TTC549 (cell line): ENCODE measurements at regions not wholly inside any gene's neighbourhood (a gene's known extent, or its start where the extent isn't known, plus 50 kb on each side); places are given as distances from the start of the nearest gene placed in this dataset.

Source experiments
- FAIRE-seq: peaks from 2 replicates; lab custom pipeline; 2012; peaks lifted over from hg19 to GRCh38; lab: Jason Lieb, UNC

DNA sequence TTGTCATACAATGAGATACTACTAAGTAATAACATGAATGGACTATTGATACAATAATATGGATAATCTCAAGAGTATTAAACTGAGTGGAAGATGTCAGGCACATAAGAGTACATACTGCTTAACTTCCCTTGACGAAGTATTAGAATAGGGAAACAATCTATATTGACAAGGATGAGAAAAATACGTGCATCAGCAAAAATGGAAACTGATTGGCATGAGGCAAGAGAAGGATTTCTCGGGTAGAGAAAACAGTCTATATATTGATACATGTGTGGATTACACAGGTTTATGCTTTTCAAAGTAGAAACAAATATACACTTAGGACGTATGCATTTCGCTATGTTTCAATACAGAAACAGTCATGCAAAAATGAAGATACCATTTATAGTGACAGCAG lies 57.4 kb downstream of the PRR20E start:
- no peak for FAIRE-seq

GRCh38 chr13:57250472-57250871 lies 83.5 kb downstream of the PRR20E start:
- no peak for FAIRE-seq

- FAIRE-seq, result no peak
Measured at GRCh38 chr13:57253551-57253950, 86.6 kb downstream of the PRR20E start.

- no peak for FAIRE-seq
Measured at GRCh38 chr13:57264965-57265364, 98.0 kb downstream of the PRR20E start.

DNA sequence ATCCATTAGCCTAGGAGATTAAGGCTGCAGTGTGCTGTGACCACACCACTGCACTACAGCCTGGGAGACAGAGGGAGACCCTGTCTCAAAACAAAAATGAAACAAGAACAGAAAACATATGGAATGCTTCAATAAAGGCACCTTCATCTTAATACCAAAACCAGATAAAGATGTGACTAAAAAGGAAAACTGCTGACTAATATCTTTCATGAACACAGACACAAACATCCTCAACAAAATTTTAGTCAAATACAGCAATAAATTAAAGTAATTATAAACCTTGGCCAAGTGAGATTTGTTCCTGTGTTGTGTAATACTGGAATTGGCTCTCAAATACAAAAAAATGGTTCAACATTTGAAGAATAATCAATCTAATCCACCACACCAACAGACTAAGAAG lies 103.5 kb downstream of the PRR20E start:
- no peak for FAIRE-seq

GRCh38 chr13:57286511-57287098 lies 119.6 kb downstream of the PRR20E start:
- no peak for FAIRE-seq

- no peak for FAIRE-seq
Measured at GRCh38 chr13:57302604-57303003, 135.6 kb downstream of the PRR20E start.

DNA sequence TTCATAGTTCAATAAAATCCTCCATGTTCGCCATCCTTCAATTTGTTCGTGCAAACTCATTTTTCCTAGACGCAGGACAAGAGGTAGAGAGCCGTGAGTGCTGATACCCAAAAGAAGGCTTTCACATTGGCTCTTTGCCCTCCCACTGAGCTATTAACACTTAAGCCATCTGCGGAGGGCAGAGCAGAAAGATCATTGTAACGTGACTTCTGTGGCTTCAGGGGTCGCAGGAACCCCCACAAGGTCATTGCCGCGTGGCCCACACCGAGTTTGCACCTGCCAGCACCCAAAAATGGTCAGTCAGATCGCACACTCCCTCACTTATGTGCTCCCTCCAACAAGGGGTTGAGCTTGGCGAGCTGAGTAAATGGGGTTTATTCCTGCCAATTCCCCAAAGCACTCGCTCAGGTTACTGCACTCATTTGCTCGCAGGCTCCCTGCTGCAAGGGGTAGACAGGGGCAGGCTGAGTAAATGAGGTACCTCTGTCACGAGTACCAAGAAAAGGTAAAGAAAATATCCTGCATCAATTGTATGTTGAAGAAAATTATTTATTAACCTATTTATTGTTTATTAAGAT lies 144.1 kb downstream of the PRR20E start:
- FAIRE-seq, result no peak

DNA sequence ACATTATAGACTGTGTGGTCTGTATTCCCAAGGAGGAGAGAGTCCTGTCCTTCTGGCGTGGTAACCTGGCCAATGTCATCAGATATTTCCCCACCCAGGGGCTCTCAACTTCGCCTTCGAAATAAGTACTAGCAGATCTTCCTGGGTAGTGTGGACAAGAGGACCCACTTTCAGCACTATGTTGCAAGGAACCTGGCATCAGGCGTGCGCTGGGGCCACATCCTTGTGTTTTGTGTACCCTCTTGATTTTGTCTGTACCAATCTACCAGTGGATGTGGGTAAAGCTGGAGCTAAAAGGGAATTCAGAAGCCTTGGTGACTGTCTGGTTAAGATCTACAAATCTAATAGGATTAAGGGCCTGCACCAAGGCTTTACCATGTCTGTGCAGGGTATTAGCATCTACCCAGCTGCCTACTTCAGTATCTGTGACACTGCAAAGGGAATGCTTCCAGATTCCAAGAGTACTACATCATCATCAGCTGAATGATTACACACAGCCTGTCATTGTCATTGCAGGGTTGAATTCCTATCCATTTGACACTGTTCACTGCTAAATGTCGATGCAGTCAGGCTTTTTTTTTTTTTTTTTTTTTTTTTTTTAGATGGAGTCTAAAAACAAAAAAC lies 148.0 kb downstream of the PRR20E start:
- FAIRE-seq, result no peak

DNA sequence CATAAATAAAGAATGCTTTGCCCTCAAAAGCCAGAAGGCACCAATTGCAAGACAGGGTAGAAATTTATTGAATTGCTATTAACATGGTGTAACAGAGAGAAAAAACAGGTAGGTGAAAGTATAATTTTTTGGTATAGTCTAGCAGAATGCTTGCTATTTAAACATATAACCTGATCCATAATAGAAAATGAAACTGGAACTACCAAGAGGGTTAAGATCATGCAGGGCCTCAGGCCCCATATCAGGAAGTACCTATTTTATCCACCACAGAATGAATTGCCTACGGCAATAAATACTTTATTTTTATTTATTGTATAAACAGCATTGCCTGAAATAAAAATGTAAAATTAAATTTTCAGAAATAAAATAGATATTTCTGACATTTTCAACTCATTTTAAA lies 159.5 kb downstream of the PRR20E start:
- FAIRE-seq, result no peak

GRCh38 chr13:57340878-57341277 lies 173.9 kb downstream of the PRR20E start:
- no peak for FAIRE-seq

DNA sequence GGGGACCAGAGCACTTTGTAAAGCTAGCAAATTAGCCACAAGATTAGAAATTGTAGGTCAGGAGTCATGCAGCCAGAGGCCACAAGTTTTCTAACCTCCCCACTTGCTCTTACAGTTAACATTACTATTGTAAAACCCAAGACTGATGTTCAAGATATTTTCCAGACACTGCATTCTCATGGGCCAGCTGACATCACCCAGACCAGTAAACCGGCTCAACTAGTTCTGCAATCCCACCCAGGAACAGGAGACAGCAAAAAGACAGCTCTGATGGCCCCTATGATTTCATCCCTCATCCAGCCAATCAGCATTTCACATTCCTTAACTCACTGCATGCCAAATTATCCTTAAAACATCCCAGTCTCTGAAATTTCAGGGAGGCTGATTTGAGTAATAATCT lies 178.5 kb downstream of the PRR20E start:
- no peak for FAIRE-seq

DNA sequence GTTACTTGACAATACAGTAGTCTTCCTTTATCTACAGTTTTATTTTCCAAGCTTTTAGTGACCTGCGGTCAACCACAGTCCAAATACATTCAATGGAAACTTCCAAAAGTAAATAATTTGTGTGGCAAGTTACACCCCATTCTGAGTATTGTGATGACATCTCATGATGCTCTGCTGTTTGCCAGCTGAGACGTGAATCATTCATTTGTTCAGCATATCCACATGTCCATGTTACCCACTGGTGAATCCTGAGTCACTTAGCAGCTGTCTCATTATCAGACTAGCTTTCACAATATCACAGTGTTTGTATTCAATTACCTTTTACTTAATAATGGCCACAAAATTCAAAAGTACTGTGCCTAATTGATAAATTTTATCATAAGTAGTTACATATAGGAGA lies 179.8 kb downstream of the PRR20E start:
- FAIRE-seq, result no peak

DNA sequence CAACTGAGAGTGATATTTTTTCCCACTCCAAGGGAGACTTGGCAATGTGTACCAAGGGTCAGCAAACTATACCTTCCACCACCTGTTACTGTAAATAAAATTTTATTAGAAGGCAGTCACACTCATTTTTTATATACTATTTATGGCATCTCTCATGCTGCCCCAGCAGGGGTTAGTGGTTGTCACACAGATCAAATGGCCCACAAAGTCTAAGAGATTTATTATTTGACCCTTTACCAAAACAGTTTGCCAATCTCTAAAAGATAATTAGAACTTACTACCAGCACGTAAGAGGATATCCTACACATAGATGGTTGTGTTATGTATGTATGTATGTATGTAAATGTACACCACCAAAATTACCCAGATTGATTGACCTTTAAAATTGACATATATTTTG lies 185.1 kb downstream of the PRR20E start:
- no peak for FAIRE-seq

- FAIRE-seq, result no peak
Measured at GRCh38 chr13:57353831-57354230, 186.8 kb downstream of the PRR20E start.

GRCh38 chr13:57375876-57376275 lies 208.9 kb downstream of the PRR20E start:
- no peak for FAIRE-seq

- FAIRE-seq, result no peak
Measured at GRCh38 chr13:57408312-57408711, 223.2 kb upstream of the PCDH17 start.

- FAIRE-seq, result no peak
Measured at GRCh38 chr13:57409121-57409520, 222.4 kb upstream of the PCDH17 start.

- FAIRE-seq, result no peak
Measured at GRCh38 chr13:57409656-57410055, 221.9 kb upstream of the PCDH17 start.

DNA sequence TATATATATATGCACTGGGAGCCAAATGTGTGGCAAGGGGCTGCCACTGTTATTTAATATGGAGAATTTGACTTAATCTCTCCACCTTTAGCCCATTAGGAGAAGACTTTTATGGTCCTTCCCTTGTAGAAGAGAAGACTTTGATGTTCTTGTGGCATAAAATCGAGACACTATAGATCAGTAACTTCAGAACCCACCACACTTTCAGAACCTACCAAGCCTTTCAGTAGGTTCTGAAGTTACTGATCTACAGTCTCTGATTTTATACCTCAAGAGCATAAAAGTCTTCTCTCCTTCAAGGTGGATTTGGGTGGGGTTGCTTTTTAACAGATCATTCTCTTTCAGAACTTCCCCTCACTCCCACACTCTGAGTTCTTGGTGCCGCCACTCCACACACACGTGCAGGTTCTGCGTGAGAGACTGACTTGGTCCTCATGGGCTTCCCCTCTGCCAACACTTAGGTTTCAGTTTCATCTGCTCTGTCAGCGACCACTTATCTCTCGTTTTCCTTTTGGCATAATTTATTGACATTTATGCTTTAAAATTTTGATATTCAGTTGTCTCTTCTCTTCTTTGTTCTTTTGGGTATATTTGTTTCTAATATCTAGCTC lies 213.4 kb upstream of the PCDH17 start:
- FAIRE-seq, result no peak

GRCh38 chr13:57424379-57424778 lies 207.2 kb upstream of the PCDH17 start:
- FAIRE-seq, result no peak

- no peak for FAIRE-seq
Measured at GRCh38 chr13:57425531-57425930, 206.0 kb upstream of the PCDH17 start.

- FAIRE-seq, result no peak
Measured at GRCh38 chr13:57437587-57437986, 194.0 kb upstream of the PCDH17 start.

- no peak for FAIRE-seq
Measured at GRCh38 chr13:57438072-57438471, 193.5 kb upstream of the PCDH17 start.
